H9 (cell line): ENCODE measurements at regions not wholly inside any gene's neighbourhood (a gene's known extent, or its start where the extent isn't known, plus 50 kb on each side); places are given as distances from the start of the nearest gene placed in this dataset.

ENCODE experiments used
- DNase-seq: peaks from one replicate; pipeline ENCODE4 v3.0.0-alpha.2; 2017
- H2AFZ ChIP-seq: one replicate; pipeline ENCODE4 v1.6.1; 2013; ENCODE audit warnings: mild to moderate bottlenecking, low read length, control low read depth, moderate library complexity
- H2AK5ac ChIP-seq: 2 replicates; pipeline ENCODE4 v1.6.1; 2013; ENCODE audit warnings: low read length, control low read depth, mixed read lengths; ENCODE audit not compliant: insufficient read length
- H2BK120ac ChIP-seq: one replicate; pipeline ENCODE4 v1.6.1; 2013; ENCODE audit warnings: low read depth, mild to moderate bottlenecking, low read length, control low read depth, inconsistent platforms; ENCODE audit not compliant: poor library complexity, severe bottlenecking
- H2BK12ac ChIP-seq: 2 replicates; pipeline ENCODE4 v1.6.1; 2013; ENCODE audit warnings: low read length, control low read depth, mixed read lengths, low read depth; ENCODE audit not compliant: insufficient read length
- H2BK15ac ChIP-seq: 2 replicates; pipeline ENCODE4 v1.6.1; 2013; ENCODE audit warnings: low read depth, low read length, control low read depth
- H2BK20ac ChIP-seq: one replicate; pipeline ENCODE4 v1.6.1; 2013; ENCODE audit warnings: low read depth, mild to moderate bottlenecking, low read length, control low read depth, inconsistent platforms; ENCODE audit not compliant: poor library complexity, severe bottlenecking
- H2BK5ac ChIP-seq: 2 replicates; pipeline ENCODE4 v1.6.1; 2013; ENCODE audit warnings: low read length, control low read depth, mixed read lengths; ENCODE audit not compliant: insufficient read length
- H3K14ac ChIP-seq: 2 replicates; pipeline ENCODE4 v1.6.1; 2013; ENCODE audit warnings: low read length, control low read depth; ENCODE audit not compliant: insufficient read depth
- H3K18ac ChIP-seq: 2 replicates; pipeline ENCODE4 v1.6.1; 2013; ENCODE audit warnings: low read depth, mild to moderate bottlenecking, mixed read lengths, low read length, control low read depth; ENCODE audit not compliant: insufficient read length
- H3K23ac ChIP-seq: 2 replicates; pipeline ENCODE4 v1.6.1; 2013; ENCODE audit warnings: low read length, control low read depth, mixed read lengths, low read depth; ENCODE audit not compliant: insufficient read length
- H3K23me2 ChIP-seq: 2 replicates; pipeline ENCODE4 v1.6.1; 2013; ENCODE audit warnings: low read depth, mild to moderate bottlenecking, mixed read lengths, low read length, control low read depth; ENCODE audit not compliant: insufficient read length, poor library complexity, severe bottlenecking
- H3K27ac ChIP-seq: 2 replicates; pipeline ENCODE4 v1.5.1; 2013; ENCODE audit warnings: low read length, control low read depth, mixed read lengths, low read depth; ENCODE audit not compliant: insufficient read length
- H3K27me3 ChIP-seq: 2 replicates; pipeline ENCODE4 v1.6.1; 2013; ENCODE audit warnings: low read length, control low read depth, inconsistent platforms; ENCODE audit not compliant: insufficient read depth
- H3K4ac ChIP-seq: 2 replicates; pipeline ENCODE4 v1.6.1; 2013; ENCODE audit warnings: low read depth, mild to moderate bottlenecking, control low read depth, inconsistent platforms, low read length, moderate library complexity
- H3K4me1 ChIP-seq: 2 replicates; pipeline ENCODE4 v1.6.1; 2013; ENCODE audit warnings: low read length, control low read depth, inconsistent platforms; ENCODE audit not compliant: insufficient read depth
- H3K4me2 ChIP-seq: 2 replicates; pipeline ENCODE4 v1.6.1; 2013; ENCODE audit warnings: low read length, control low read depth, mixed read lengths; ENCODE audit not compliant: insufficient read length, insufficient read depth
- H3K56ac ChIP-seq: 2 replicates; pipeline ENCODE4 v1.6.1; 2013; ENCODE audit warnings: low read depth, mild to moderate bottlenecking, mixed read lengths, low read length, control low read depth; ENCODE audit not compliant: insufficient read length
- H3K79me1 ChIP-seq: 2 replicates; pipeline ENCODE4 v1.6.1; 2013; ENCODE audit warnings: low read depth, mild to moderate bottlenecking, moderate library complexity, low read length, control low read depth, inconsistent platforms; ENCODE audit not compliant: insufficient read depth, poor library complexity, severe bottlenecking
- H3K79me2 ChIP-seq: 2 replicates; pipeline ENCODE4 v1.6.1; 2013; ENCODE audit warnings: low read length, control low read depth, inconsistent platforms; ENCODE audit not compliant: insufficient read depth
- H3K9ac ChIP-seq: 2 replicates; pipeline ENCODE4 v1.6.1; 2013; ENCODE audit warnings: low read length, control low read depth, mixed read lengths; ENCODE audit not compliant: insufficient read length; ENCODE audit errors: extremely low read depth
- H3K9me3 ChIP-seq: one replicate; pipeline ENCODE4 v1.6.1; 2013; ENCODE audit warnings: low read depth, low read length, inconsistent platforms; ENCODE audit not compliant: control insufficient read depth
- H3T11ph ChIP-seq: one replicate; pipeline ENCODE4 v1.6.1; 2013; ENCODE audit warnings: mild to moderate bottlenecking, low read length, control low read depth, inconsistent platforms
- H4K20me1 ChIP-seq: one replicate; pipeline ENCODE4 v1.6.1; 2013; ENCODE audit not compliant: control insufficient read depth, insufficient read length, insufficient read depth
- H4K5ac ChIP-seq: 2 replicates; pipeline ENCODE4 v1.6.1; 2013; ENCODE audit warnings: low read depth, mild to moderate bottlenecking, mixed read lengths, low read length, control low read depth; ENCODE audit not compliant: insufficient read length
- H4K8ac ChIP-seq: replicated peaks from 2 replicates; pipeline ENCODE4 v1.6.1; 2013; ENCODE audit warnings: low read length, control low read depth, mixed read lengths, low read depth; ENCODE audit not compliant: insufficient read length
- H4K91ac ChIP-seq: 2 replicates; pipeline ENCODE4 v1.6.1; 2013; ENCODE audit warnings: low read depth, mild to moderate bottlenecking, moderate library complexity, mixed read lengths, low read length, control low read depth; ENCODE audit not compliant: insufficient read length
- H3K27ac Mint-ChIP-seq, 3 experiments: 2 replicates in 2 of 3; 3 replicates in 1 of 3; pipeline ENCODE4 v1.8.0; 2020 to 2021; ENCODE audit warnings: mixed read lengths in 3 of 3, mild to moderate bottlenecking in 1 of 3, moderate library complexity in 1 of 3
- H3K27me3 Mint-ChIP-seq: 2 replicates; pipeline ENCODE4 v1.8.0; 2021; ENCODE audit warnings: low read depth, mild to moderate bottlenecking, moderate library complexity, mixed read lengths
- H3K36me3 Mint-ChIP-seq, 3 experiments: 2 replicates in 2 of 3; 3 replicates in 1 of 3; pipeline ENCODE4 v1.8.0; 2020 to 2021; ENCODE audit warnings: low read depth in 3 of 3, mixed read lengths in 3 of 3; ENCODE audit not compliant: insufficient read depth in 1 of 3
- H3K4me1 Mint-ChIP-seq, 2 experiments: 2 replicates each; pipeline ENCODE4 v1.8.0; 2020; ENCODE audit warnings: mixed read lengths in 2 of 2
- H3K4me3 Mint-ChIP-seq, 2 experiments: 2 replicates in 1 of 2; 3 replicates in 1 of 2; pipeline ENCODE4 v1.8.0; 2020 to 2021; ENCODE audit warnings: mild to moderate bottlenecking in 2 of 2, mixed read lengths in 2 of 2, moderate library complexity in 1 of 2
- H3K9me3 Mint-ChIP-seq, 2 experiments: 2 replicates in 1 of 2; 3 replicates in 1 of 2; pipeline ENCODE4 v1.8.0; 2020; ENCODE audit warnings: mild to moderate bottlenecking in 2 of 2, mixed read lengths in 2 of 2, moderate library complexity in 1 of 2
- WGBS: extraction: QIAGEN DNeasy Blood & Tissue Kit; methylation state at CpG from one replicate; pipeline ENCODE4 v1.1.7; 2013; ENCODE audit warnings: missing lambda C conversion rate, low lambda C conversion rate, mixed read lengths; ENCODE audit not compliant: insufficient read length; ENCODE audit errors: extremely low coverage; 5-methylcytosine and 5-hydroxymethylcytosine counted together
- TF ChIP-seq, protein P1 (sequence below): fragments of 200-600 bp; sonication (generic); conservative IDR thresholded peaks from 3 replicates; pipeline ENCODE4 v1.8.0; 2021; ENCODE audit warnings: antibody characterized with exemption, mild to moderate bottlenecking

DNA sequence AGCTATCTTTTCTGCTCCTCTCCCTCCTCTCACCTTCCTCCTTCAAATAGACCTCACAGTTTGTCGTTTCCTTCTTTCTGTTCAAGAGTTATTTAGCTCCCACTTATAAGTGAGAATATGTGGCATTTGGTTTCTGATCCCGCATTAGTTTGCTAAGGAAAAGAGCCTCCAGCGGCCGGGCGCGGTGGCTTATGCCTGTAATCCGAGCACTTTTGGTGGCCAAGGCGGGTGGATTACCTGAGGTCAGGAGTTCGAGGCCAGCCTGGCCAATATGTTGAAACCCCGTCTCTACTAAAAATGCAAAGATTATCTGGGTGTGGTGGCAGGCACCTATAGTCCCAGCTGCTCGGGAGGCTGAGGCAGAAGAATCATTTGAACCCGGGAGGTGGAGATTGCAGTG, 2101.6 kb downstream of the MAT2B start:
- no peak overlapping the region for H3K27ac ChIP-seq
- H3K36me3 Mint-ChIP-seq: peaks cover 0 to 4% (median 2%) of the 10 kb centered on the region in 3 experiments; a peak in 2 of 7 replicates
- no peak overlapping the region for H2BK15ac ChIP-seq
- no peaks in the 10 kb centered on the region for H4K20me1 ChIP-seq
- no peak overlapping the region for H2BK120ac ChIP-seq
- WGBS: no CpG with 5 or more reads among the region's 12 CpGs
- no peak overlapping the region for H3K56ac ChIP-seq
- no peak for DNase-seq
- peaks cover 0 to 3% of the 10 kb centered on the region in 2 experiments; a peak in 3 of 5 replicates for H3K9me3 Mint-ChIP-seq
- no peak overlapping the region for H2AFZ ChIP-seq
- peaks cover 0 to 3% of the 10 kb centered on the region in 2 experiments; a peak in 2 of 4 replicates for H3K4me1 Mint-ChIP-seq
- no peak overlapping the region for H2AK5ac ChIP-seq
- H4K91ac ChIP-seq: no peak overlapping the region
- TF ChIP-seq, protein P1, sequence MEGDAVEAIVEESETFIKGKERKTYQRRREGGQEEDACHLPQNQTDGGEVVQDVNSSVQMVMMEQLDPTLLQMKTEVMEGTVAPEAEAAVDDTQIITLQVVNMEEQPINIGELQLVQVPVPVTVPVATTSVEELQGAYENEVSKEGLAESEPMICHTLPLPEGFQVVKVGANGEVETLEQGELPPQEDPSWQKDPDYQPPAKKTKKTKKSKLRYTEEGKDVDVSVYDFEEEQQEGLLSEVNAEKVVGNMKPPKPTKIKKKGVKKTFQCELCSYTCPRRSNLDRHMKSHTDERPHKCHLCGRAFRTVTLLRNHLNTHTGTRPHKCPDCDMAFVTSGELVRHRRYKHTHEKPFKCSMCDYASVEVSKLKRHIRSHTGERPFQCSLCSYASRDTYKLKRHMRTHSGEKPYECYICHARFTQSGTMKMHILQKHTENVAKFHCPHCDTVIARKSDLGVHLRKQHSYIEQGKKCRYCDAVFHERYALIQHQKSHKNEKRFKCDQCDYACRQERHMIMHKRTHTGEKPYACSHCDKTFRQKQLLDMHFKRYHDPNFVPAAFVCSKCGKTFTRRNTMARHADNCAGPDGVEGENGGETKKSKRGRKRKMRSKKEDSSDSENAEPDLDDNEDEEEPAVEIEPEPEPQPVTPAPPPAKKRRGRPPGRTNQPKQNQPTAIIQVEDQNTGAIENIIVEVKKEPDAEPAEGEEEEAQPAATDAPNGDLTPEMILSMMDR: no peak
- H3K4me2 ChIP-seq: no peak overlapping the region
- H2BK12ac ChIP-seq: no peak overlapping the region
- H3K79me1 ChIP-seq: no peaks in the 10 kb centered on the region
- H2BK5ac ChIP-seq: no peak overlapping the region
- H4K5ac ChIP-seq: no peak overlapping the region
- H3K4me1 ChIP-seq: no peaks in the 10 kb centered on the region
- no peak overlapping the region for H2BK20ac ChIP-seq
- H3K27ac Mint-ChIP-seq: no peak overlapping the region
- H3K18ac ChIP-seq: no peak overlapping the region
- no peaks in the 10 kb centered on the region for H3K27me3 ChIP-seq
- no peaks in the 10 kb centered on the region for H3K23me2 ChIP-seq
- H3K9ac ChIP-seq: no peak overlapping the region
- no peak overlapping the region for H3K4me3 Mint-ChIP-seq
- H3K9me3 ChIP-seq: no peaks in the 10 kb centered on the region
- no peak overlapping the region for H3K23ac ChIP-seq
- no peaks in the 10 kb centered on the region for H3K27me3 Mint-ChIP-seq
- no peak overlapping the region for H3K14ac ChIP-seq
- H3K4ac ChIP-seq: no peak overlapping the region
- H3T11ph ChIP-seq: no peak overlapping the region
- H3K79me2 ChIP-seq: no peaks in the 10 kb centered on the region
- H4K8ac ChIP-seq: no peak overlapping the region
